Activated T-cell treated with anti-CD3 and anti-CD28 coated beads, Interleukin-2, amount 50 U/mL, for 1 hour (primary cell): ENCODE measurements at regions not wholly inside any gene's neighbourhood (a gene's known extent, or its start where the extent isn't known, plus 50 kb on each side); places are given as distances from the start of the nearest gene placed in this dataset.

Experiments
- DNase-seq: peaks from one replicate; pipeline ENCODE4 v3.0.0-alpha.2; 2020

DNA sequence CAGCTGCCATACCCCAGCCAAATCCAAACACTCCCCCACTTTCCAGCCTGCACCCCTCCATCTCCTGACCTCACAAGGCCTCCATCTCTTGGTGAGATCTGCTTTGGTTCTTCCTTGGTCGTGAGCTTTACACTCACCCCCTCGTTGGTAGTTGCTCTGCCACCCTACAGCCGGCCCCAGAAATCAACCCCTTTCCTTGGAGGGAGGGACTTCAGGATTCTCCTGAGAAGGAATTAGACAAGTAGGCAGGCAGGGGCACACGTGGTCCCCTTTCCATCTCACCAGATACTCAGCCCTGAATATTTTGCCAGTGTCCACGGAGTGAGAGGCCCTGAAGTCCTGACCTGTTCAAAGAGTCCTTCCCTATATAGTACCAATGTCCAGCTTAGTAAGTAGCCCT is 120.0 kb upstream of the PWP1 start:
- DNase-seq = no peak

DNA sequence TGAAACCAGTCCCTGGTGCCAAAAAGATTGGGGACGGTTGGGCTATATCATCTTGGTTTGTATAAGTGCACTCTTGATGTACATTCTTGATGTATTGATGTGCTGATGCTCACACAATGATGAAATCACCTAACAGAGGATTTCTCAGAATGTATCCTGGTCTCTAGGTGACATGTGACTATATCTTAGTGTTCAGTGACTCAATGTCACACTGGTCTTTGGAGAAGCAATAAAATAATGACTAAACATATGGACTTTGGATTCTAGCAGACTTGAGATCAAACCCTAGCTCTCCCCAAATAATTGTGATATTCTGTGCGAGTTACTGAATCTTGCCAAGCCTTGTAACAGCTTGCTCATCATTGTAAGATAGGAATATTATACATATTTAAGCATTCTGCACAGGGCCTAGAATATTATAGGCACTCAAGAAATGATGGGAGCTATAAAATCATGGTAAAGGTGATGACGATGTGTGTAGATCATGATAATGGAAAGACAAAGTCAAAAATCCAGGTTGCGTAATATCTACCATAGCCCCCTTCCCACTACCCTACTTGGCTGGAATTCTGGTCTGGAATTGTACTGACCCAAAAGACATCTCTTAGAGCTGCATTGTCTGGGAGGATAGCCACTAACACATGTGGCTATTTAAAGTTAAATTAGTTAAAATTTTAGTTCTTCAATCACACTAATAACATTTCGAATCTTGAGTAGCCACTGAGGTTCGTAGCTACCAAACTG is 117.6 kb upstream of the PWP1 start:
- DNase-seq = no peak

DNA sequence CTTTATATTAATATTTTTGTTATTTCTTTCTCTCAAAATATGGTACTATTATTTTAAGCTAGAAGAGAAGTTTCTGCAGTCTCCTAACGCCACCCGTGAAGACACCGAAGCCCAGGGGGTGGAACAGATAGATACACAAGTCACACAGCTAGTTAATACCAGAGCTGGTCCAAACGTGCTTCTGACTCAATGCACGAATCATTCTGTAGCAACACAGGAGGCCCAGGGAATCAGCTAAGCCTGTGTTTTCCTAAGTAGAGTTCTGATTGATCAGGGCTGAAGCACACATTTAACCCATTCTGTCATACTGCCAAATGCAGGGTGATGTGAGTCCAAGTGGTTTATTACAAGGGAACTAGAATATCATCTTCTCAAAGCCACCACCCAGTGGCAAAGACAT is 116.9 kb upstream of the PWP1 start:
- DNase-seq = no peak

DNA sequence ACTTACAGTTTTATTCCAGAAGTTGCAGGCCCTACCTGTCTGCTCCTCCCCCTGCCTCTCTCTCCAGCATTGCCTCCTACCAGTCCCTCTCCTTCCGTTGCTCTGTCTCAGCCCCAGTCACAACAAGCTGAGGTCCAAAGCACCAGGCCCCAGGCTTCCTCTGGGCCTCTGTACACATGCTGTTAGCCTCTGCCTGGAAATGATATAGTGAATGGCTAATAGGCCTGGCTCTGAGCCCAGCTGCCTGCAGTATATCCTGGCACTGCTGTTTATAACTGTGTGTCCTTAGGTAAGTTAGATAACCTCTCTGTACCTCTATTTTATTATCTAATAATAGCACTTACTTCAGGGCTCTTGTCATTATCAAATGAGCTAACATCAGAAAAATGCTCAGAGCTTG is 114.9 kb upstream of the PWP1 start:
- DNase-seq = no peak

DNA sequence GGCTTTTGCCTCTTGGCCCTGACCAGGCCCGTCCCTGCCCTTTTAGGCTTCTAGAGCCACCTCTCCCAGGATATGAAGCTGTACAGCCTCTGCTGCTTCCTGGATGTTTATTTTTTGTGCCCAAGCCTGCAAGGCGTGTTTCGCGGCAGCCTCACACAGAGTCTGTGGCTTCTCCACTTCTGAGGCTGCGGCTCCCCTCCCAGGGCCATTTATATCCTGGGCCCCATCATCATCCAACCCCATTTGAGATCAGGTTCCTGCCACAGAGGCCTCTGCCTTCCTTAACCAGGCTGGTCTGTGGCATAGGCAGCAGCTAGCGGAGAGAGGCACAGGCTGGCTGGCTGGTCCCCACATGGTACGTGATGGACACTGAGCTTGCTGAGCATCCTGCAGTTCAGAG is 114.1 kb upstream of the PWP1 start:
- DNase-seq = no peak

- no peak for DNase-seq
Measured at GRCh38 chr12:107574691-107575090, 110.9 kb upstream of the PWP1 start.

- no peak for DNase-seq
Measured at GRCh38 chr12:107580750-107581618, 104.6 kb upstream of the PWP1 start.

DNA sequence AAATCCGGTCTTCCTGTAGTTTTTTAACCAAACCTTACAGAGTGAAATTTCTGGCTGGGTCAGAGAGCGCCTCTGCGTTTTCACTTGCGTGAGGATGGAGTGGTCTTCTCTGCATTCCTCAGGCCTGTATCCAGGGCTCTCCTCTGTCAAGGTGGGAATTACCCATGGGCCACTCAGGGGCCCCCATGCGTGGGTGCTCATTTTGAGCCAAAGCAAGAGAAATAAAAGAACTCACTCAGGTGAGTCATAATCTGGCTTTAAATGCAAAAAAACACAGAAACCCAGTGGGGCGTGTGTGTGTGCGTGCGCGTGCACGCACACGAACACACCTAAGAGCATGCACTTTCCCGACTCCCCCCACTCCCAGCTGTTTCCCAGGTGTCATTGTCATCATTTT is 104.0 kb upstream of the PWP1 start:
- DNase-seq = no peak

DNA sequence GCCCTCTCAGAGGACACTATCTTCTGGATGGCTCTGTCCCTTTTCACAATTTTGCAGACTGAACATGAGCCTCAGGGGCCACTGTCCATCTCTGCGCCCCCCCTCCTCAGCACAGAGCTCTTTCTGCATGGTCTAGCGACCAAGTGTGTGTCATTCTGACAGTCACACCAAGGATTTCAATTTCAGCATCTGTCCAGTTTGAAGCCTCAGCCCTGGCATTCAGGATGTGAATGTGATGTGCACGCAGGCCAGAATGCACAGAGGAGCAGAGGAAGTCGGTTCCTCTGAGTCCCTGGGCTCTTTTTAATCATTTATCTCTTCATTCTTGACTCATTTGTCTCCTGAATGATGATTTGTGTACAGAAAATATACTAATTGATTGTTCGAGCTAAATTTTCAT is 102.0 kb upstream of the PWP1 start:
- DNase-seq = no peak

DNA sequence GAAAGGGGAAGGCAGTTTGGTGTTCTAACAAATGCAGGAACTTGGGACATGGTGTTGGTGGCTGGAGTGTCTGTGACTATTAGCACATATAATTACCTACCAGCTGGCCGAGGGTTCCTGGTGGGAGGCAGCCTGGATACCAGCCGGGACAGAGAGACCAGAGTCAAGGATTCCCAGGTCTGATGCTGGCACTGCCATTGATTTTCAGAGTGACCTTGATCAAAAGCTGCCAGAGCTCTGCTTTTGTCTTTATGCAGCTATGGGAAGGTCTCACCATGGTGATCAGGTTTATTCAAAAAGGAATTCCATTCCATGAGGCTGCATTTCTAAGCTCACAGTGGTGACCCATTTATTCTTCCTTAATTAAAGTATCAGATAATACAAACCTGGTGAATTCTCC is 101.0 kb upstream of the PWP1 start:
- DNase-seq = no peak

GRCh38 chr12:107586256-107586970 is 99.2 kb upstream of the PWP1 start:
- DNase-seq = no peak

DNA sequence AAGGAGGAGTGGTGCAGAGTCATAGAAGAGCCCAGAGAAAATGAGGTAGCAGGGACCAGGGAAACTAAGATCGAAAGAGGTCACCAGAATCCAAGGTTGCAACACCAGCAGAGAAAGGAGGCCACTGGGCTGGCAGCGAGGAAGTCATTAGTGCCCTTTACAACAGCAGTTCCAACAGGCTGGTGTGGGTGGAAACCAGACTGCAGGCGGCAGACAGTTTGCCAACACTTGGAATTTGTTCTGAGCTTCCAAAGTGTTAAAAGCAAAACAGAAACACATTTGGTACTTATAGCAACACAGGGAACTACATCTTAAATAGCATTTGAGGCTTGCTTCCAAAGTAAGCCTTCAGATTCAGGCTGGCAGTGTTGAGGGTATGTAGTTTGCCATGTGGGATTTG is 95.2 kb upstream of the PWP1 start:
- DNase-seq = no peak

DNA sequence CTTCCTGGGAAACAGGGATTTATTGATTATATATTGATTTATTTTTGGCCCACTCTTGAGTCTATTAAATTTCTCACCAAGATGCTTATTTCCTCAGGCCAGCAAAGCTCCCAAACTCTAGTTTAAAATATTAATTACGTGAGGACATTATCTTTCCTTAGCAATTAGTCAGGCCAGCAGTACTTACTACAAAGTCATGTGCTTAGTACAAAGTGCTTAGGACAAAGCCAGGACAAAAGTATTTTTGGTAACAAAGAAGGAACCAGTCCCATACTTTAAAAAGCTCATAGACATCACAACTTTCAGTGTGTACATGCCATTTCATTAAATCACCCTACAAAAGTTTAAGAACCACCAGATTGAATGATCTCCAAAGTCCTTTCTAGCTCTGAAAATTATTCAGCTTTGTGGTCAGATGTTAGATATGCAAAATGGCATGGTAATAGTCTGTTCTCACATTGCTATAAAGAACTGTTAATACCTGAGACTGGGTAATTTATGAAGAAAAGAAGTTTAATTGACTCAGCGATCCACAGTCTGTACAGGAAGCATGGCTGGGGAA is 94.7 kb upstream of the PWP1 start:
- DNase-seq = no peak

GRCh38 chr12:107593713-107594381 is 91.8 kb upstream of the PWP1 start:
- DNase-seq = no peak

- no peak for DNase-seq
Measured at GRCh38 chr12:107594995-107595394, 90.6 kb upstream of the PWP1 start.

- no peak for DNase-seq
Measured at GRCh38 chr12:107597695-107598410, 87.7 kb upstream of the PWP1 start.

- DNase-seq = no peak
Measured at GRCh38 chr12:107598906-107599305, 86.7 kb upstream of the PWP1 start.

GRCh38 chr12:107600581-107601144 is 84.9 kb upstream of the PWP1 start:
- DNase-seq = no peak

- no peak for DNase-seq
Measured at GRCh38 chr12:107602446-107602845, 83.2 kb upstream of the PWP1 start.

GRCh38 chr12:107605293-107605692 is 80.3 kb upstream of the PWP1 start:
- DNase-seq = no peak

DNA sequence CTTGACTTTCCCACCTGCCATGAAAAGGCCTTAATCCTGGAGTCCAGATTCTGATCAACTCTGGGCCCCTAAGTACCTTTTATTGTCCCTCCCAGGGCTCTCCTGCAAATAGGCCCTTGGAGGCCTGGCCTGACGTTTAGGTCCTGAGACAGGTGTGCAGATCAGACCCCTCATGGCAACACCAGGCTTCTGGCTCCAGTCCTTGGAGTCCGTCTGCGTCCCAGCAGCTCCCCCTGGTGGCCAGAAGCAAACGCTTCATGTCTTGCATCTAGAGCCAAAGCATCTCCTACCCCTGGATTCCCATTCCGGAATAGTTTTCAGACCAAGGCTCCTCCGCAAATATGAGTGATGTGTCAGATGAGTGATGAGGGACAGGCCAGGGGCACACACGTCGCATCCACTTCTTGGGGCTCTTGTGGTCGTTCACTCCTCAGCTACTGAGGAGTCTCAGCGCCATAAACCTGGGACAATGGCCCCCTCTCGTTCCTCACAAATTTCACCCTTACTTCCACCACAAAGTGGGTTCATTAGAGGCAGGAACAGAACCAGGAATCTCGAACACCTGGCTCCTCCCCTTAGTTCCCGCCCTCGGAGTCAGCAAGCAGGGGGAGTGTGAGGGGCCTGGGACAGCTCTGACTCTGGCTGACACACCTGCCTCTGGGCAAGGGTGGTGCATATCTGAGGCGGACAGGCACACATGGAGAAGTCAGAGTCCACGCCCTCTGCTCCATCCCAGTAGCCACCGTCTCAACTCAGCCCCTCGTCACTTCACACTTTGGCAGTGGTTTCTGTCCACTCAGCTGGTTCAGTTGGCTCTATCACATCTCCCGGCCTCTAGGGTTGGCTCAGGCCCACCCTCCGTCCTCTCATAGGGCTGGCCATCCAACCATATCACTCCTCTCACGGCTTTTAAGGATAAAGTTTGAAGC is 77.9 kb upstream of the PWP1 start:
- DNase-seq = peak; percentile 82
